GM18517 (cell line): ENCODE measurements at regions not wholly inside any gene's neighbourhood (a gene's known extent, or its start where the extent isn't known, plus 50 kb on each side); places are given as distances from the start of the nearest gene placed in this dataset.
"Not testable (repeated sequence)": the region's sequence is repeated elsewhere in the genome, so short reads cannot be mapped to it uniquely, and the experiment has no call there.

Experiments used
- ATAC-seq: cut with Tn5 transposase; IDR thresholded peaks from one replicate; pipeline ENCODE4 v1.9.1; 2021; ENCODE audit warnings: mild to moderate bottlenecking, moderate library complexity; ENCODE audit not compliant: unreplicated experiment

GRCh38 chr9:15047028-15047551, 136.9 kb upstream of the FREM1 start:
- no peak for ATAC-seq

GRCh38 chr9:15033316-15033715, 123.1 kb upstream of the FREM1 start:
- no peak for ATAC-seq

DNA sequence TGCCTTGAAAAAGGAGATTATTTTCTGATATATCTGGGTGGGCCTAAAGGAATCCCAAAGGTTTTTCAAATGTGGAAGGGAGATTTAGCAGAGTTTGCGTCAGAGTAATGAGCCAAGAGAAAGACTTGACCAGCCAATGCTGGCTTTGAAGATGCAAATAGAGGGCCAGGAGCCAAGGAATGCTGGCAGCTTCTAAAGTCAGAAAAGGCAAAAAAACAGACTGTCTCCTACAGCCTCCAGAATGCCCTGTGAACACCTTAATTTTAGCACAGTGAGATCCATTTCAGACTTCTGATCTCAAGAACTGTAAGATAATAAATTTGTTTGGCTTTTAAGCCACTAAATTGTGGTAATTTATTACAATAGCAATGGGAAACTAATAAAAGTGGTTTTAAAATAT, 122.6 kb upstream of the FREM1 start:
- ATAC-seq, result no peak

DNA sequence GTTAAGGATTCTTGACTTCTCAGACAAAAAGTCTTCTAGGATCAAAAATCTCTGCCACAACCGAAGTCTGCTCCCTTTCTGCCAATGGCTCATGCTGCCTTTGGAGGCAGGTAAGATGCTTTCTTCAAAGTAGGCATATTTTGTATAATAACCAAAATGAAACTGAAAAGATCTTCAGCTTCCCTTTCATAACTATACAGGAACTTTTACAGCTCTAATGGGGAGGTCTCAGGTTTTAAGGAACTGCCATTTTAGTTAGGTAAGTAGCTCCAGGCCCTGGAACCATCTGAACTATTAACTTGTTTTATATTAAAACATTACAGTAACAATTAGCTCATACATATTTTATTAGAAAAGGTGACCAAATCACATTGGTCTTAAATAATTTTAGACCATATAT, 110.9 kb upstream of the FREM1 start:
- ATAC-seq, result no peak

- no peak for ATAC-seq
Measured at GRCh38 chr9:15018096-15018637, 107.9 kb upstream of the FREM1 start.

DNA sequence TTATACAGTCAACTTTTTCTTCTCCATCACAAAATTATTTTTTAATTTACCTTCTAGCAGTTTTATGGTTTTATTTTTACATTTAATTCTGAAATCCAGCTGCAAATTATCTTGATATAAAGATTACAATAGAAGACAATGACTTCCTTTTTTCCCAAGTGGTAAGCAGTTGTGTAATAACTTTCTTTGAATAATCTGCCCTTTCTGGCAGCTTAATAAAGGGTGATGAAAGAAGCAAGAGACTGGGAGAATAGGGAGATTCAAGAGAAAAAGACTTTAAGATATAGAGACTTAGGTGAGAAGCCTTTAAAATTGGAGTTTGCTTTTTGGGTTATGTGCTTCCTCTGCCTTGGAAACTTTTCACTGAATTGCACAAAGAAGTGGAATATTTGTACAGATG, 100.4 kb upstream of the FREM1 start:
- no peak for ATAC-seq

DNA sequence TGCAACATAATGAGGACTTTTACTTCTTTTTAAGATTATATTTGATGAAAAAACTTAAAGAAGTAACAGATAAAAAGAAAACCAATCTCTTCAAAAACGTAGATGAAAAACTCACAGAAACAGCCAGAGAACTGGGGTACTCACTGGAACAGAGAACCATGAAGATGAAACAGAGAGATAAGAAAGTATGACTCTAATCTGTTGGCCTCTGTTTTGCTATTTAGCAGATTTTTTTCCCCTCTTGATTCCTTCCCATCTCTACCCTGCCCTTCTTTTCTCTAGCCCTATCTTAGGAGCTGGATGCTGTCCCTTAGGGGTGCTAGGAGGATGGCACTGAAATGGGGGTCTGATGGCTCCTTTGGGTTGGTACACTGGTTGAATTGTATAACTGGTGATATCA, 97.5 kb upstream of the FREM1 start:
- ATAC-seq, result no peak

DNA sequence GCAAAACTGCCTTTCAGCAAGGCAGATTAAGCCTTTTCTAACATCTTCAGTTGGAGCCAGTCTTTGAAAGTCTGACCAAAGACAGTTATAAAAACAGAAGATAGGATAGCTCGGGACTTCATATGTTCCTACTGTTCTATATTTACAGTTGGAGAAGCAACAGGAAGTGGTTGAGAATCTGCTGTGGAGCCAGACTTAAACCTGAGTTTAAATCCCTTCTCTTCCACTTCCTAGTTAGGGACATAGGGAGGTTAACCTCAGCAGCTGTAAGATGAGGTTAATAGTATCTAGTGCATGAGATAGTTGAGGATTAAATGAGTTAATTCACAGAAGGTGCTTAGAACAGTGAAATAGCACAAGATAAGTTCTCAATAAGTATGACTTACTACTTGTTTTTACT, 84.5 kb upstream of the FREM1 start:
- no peak for ATAC-seq

GRCh38 chr9:14993901-14994554, 83.8 kb upstream of the FREM1 start:
- no peak for ATAC-seq

DNA sequence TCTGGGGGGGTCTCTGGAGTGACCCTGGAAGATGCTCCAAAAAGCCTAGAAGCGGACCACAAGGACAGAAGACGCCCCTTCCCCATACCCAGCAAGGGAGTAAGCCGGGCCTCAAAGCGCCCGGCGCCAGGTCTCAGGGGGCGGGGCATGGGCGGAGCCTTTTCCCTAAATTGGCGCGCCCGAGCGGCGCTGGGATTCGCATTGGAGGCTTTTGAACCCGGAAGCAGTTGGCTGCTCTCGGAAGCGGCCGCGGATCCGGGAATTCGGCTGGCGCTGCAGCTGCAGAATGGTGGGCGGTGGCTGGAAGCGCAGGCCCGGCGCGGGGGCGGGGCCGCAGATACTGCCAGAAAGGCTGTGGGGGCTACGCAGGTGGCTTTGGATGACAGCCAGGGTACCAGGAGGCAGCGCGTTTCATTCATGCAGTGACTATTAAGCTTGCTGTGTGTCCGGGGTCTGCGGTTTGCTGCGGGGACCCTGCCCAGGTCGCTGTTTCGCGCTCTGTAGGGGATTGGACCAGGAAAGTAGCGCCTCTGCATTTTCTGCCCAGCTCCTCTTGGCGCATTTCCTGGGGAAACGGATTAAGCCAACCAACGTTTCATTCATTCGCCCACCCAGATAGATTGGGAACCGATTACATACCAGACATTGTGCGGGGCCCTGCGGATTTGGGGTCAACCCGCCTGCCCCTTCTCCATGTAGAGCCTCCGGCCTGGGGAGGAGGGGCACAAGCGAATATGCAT, 83.0 kb upstream of the FREM1 start:
- no peak for ATAC-seq

DNA sequence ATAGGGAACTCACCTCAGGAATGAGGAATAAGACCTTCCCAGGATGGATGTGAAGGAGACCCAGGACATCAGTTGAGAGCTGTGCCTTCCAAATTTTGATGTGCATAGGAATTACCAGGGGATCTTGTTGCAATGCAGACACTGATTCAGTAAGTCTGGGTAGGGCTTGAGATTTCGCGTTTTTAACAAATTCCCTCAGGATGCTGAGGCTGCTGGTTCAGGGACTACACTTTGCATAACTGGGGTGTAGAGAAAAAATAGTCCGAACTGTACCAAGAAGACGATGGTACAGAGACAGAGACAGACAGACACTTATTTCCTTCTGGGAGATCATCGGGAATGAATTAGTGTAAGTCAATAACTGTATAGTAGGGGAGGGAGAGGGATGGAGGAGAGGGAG, 82.3 kb upstream of the FREM1 start:
- ATAC-seq, result no peak

GRCh38 chr9:14992081-14992480, 81.9 kb upstream of the FREM1 start:
- ATAC-seq, result no peak

- not testable (repeated sequence) for ATAC-seq
Measured at GRCh38 chr9:14990647-14991046, 80.4 kb upstream of the FREM1 start.

DNA sequence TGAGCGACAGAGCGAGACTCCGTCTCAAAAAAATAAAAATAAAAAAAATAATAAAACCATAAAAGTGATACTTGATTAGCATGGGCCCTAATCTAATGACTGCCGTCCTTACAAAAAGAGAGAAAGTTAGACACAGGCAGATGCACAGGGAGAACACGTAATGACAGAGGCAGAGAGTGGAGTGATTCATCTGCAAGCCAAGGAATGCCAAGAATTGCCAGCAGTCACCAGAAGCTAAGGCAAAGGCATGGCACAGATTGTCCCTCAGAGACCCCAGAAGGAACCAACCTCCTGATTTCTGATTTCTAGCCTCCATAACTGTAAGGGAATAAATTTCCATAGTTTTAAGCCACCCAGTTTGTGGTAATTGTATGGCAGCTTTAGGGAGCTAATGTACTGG, 79.6 kb upstream of the FREM1 start:
- no peak for ATAC-seq

- ATAC-seq, result not testable (repeated sequence)
Measured at GRCh38 chr9:14989336-14989735, 79.1 kb upstream of the FREM1 start.

- peak; percentile 56 for ATAC-seq
Measured at GRCh38 chr9:14987858-14988257, 77.6 kb upstream of the FREM1 start.

DNA sequence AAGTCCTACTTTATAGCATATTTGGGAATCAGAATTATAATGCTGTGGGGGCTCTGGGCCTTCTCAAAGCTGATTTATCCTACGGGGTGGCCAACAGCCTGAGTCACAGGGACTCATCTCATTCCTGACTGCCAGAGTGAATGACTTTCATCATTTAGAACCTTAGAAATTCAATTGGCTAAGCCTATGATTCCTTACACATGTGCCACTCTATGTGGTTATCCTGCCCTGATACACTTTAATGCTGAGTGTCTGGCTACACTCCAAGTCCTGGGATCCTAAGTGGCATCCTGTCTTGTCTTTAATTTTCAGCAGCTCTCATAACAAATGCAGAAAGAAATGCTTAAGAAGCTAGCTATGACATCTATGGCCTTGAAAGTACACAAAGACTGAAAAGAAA, 75.2 kb upstream of the FREM1 start:
- ATAC-seq, result no peak

GRCh38 chr9:14983599-14983998, 73.4 kb upstream of the FREM1 start:
- no peak for ATAC-seq

- ATAC-seq, result no peak
Measured at GRCh38 chr9:14981291-14981950, 71.2 kb upstream of the FREM1 start.

- no peak for ATAC-seq
Measured at GRCh38 chr9:14978022-14979000, 68.1 kb upstream of the FREM1 start.
